HFFc6 (cell line): ENCODE measurements at regions not wholly inside any gene's neighbourhood (a gene's known extent, or its start where the extent isn't known, plus 50 kb on each side); places are given as distances from the start of the nearest gene placed in this dataset.

Experiments used
- DNase-seq: peaks from one replicate; pipeline ENCODE4 v3.0.0-alpha.2; 2018
- H3K27ac Mint-ChIP-seq: 2 replicates; pipeline ENCODE4 v1.8.0; 2020; ENCODE audit warnings: mild to moderate bottlenecking, mixed read lengths
- H3K27me3 Mint-ChIP-seq: 2 replicates; pipeline ENCODE4 v1.8.0; 2021; ENCODE audit warnings: mild to moderate bottlenecking, moderate library complexity, mixed read lengths; ENCODE audit not compliant: insufficient read depth
- H3K36me3 Mint-ChIP-seq: 2 replicates; pipeline ENCODE4 v1.8.0; 2021; ENCODE audit warnings: low read depth, mixed read lengths
- H3K4me1 Mint-ChIP-seq: 2 replicates; pipeline ENCODE4 v1.8.0; 2020; ENCODE audit warnings: low read depth, mixed read lengths
- H3K4me3 Mint-ChIP-seq: 2 replicates; pipeline ENCODE4 v1.8.0; 2020; ENCODE audit warnings: mild to moderate bottlenecking, moderate library complexity, mixed read lengths
- H3K9me3 Mint-ChIP-seq: 2 replicates; pipeline ENCODE4 v1.8.0; 2020; ENCODE audit warnings: mild to moderate bottlenecking, mixed read lengths
- TF ChIP-seq, protein P1 (sequence below): fragments of 200-600 bp; sonication (generic); IDR thresholded peaks from 2 replicates; pipeline ENCODE4 v1.5.0; 2021; ENCODE audit warnings: antibody characterized with exemption, mild to moderate bottlenecking

- Mint-ChIP-seq H3K27ac (no peak overlapping the region), H3K36me3 (no peaks in the 10 kb centered on the region), H3K27me3 (no peaks in the 10 kb centered on the region), H3K4me1 (no peaks in the 10 kb centered on the region; the same call in 1 of the 2 replicates), H3K4me3 (no peak overlapping the region), H3K9me3 (no peaks in the 10 kb centered on the region; the same call in 1 of the 2 replicates)
- TF ChIP-seq, protein P1, sequence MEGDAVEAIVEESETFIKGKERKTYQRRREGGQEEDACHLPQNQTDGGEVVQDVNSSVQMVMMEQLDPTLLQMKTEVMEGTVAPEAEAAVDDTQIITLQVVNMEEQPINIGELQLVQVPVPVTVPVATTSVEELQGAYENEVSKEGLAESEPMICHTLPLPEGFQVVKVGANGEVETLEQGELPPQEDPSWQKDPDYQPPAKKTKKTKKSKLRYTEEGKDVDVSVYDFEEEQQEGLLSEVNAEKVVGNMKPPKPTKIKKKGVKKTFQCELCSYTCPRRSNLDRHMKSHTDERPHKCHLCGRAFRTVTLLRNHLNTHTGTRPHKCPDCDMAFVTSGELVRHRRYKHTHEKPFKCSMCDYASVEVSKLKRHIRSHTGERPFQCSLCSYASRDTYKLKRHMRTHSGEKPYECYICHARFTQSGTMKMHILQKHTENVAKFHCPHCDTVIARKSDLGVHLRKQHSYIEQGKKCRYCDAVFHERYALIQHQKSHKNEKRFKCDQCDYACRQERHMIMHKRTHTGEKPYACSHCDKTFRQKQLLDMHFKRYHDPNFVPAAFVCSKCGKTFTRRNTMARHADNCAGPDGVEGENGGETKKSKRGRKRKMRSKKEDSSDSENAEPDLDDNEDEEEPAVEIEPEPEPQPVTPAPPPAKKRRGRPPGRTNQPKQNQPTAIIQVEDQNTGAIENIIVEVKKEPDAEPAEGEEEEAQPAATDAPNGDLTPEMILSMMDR, result no peak
- no peak for DNase-seq
Measured at GRCh38 chr3:192005989-192006388, 545.0 kb downstream of the PYDC2 start.

DNA sequence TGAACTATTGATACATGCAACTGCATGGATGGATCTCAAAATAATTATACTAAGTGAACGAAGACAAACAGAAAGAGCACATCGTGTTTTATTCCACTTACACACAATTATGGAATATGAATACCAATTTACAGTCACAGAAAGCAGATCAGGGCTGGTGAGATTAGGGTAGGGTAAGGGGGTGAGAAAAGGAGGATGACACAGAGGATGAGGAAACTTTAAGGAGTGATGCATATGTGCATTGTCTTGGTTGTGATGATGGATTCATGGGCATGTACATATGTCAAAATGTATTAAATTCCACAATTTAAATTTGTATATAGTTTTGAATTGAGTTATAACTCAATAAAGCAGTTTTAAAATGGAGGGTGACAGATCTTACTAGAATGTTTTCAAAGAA lies 548.9 kb downstream of the PYDC2 start:
- Mint-ChIP-seq H3K9me3 (peaks cover 8% of the 10 kb centered on the region), H3K4me1 (no peaks in the 10 kb centered on the region; the same call in 1 of the 2 replicates), H3K36me3 (no peaks in the 10 kb centered on the region), H3K4me3 (no peak overlapping the region), H3K27me3 (no peaks in the 10 kb centered on the region), H3K27ac (no peak overlapping the region)
- TF ChIP-seq, protein P1, result no peak
- DNase-seq, result no peak

GRCh38 chr3:192010490-192010889 lies 549.5 kb downstream of the PYDC2 start:
- no peaks in the 10 kb centered on the region for H3K36me3 Mint-ChIP-seq
- no peak overlapping the region for H3K4me3 Mint-ChIP-seq
- DNase-seq, result no peak
- H3K27ac Mint-ChIP-seq, result no peak overlapping the region
- H3K4me1 Mint-ChIP-seq, result no peaks in the 10 kb centered on the region; the same call in 1 of the 2 replicates
- peaks cover 9% of the 10 kb centered on the region for H3K9me3 Mint-ChIP-seq
- TF ChIP-seq, protein P1, result no peak
- no peaks in the 10 kb centered on the region for H3K27me3 Mint-ChIP-seq

- H3K4me3 Mint-ChIP-seq, result no peak overlapping the region
- H3K9me3 Mint-ChIP-seq, result peaks cover 9% of the 10 kb centered on the region
- no peaks in the 10 kb centered on the region for H3K27me3 Mint-ChIP-seq
- H3K27ac Mint-ChIP-seq, result no peak overlapping the region
- DNase-seq, result no peak
- TF ChIP-seq, protein P1, result no peak
- H3K4me1 Mint-ChIP-seq, result no peaks in the 10 kb centered on the region; the same call in 1 of the 2 replicates
- no peaks in the 10 kb centered on the region for H3K36me3 Mint-ChIP-seq
Measured at GRCh38 chr3:192011137-192011536, 550.2 kb downstream of the PYDC2 start.

- Mint-ChIP-seq H3K36me3 (no peaks in the 10 kb centered on the region), H3K4me3 (no peak overlapping the region), H3K4me1 (no peaks in the 10 kb centered on the region), H3K27me3 (no peaks in the 10 kb centered on the region), H3K27ac (no peak overlapping the region), H3K9me3 (peaks cover 9% of the 10 kb centered on the region)
- TF ChIP-seq, protein P1, result no peak
- DNase-seq, result no peak
Measured at GRCh38 chr3:192013110-192013509, 552.1 kb downstream of the PYDC2 start.

- Mint-ChIP-seq H3K36me3 (no peaks in the 10 kb centered on the region), H3K9me3 (peaks cover 4% of the 10 kb centered on the region; the same call in 1 of the 2 replicates), H3K4me1 (no peaks in the 10 kb centered on the region), H3K27me3 (no peaks in the 10 kb centered on the region), H3K4me3 (no peak overlapping the region), H3K27ac (no peak overlapping the region)
- TF ChIP-seq, protein P1, result no peak
- peak; percentile 4 for DNase-seq
Measured at GRCh38 chr3:192022412-192022811, 561.4 kb downstream of the PYDC2 start.
